GM18907 (cell line): ENCODE measurements at regions not wholly inside any gene's neighbourhood (a gene's known extent, or its start where the extent isn't known, plus 50 kb on each side); places are given as distances from the start of the nearest gene placed in this dataset.
"Not testable (repeated sequence)": the region's sequence is repeated elsewhere in the genome, so short reads cannot be mapped to it uniquely, and the experiment has no call there.

Source experiments
- ATAC-seq: cut with Tn5 transposase; IDR thresholded peaks from one replicate; pipeline ENCODE4 v1.9.1; 2021; ENCODE audit warnings: mild to moderate bottlenecking, moderate library complexity; ENCODE audit not compliant: unreplicated experiment

GRCh38 chr3:21979706-21980105 lies 228.7 kb upstream of the ZNF385D start:
- no peak for ATAC-seq

- no peak for ATAC-seq
These were observed 238.5 kb upstream of the ZNF385D start for GRCh38 chr3:21989341-21990042.

GRCh38 chr3:21991061-21991460 lies 240.1 kb upstream of the ZNF385D start:
- ATAC-seq, result no peak

GRCh38 chr3:21995079-21995607 lies 244.1 kb upstream of the ZNF385D start:
- ATAC-seq, result no peak

GRCh38 chr3:22007368-22007767 lies 256.4 kb upstream of the ZNF385D start:
- ATAC-seq, result no peak

GRCh38 chr3:22010997-22011396 lies 260.0 kb upstream of the ZNF385D start:
- no peak for ATAC-seq

- no peak for ATAC-seq
These were observed 261.5 kb upstream of the ZNF385D start for GRCh38 chr3:22012471-22012870.

GRCh38 chr3:22013641-22014040 lies 262.6 kb upstream of the ZNF385D start:
- no peak for ATAC-seq

GRCh38 chr3:22016197-22016596 lies 265.2 kb upstream of the ZNF385D start:
- no peak for ATAC-seq

GRCh38 chr3:22024638-22025037 lies 273.6 kb upstream of the ZNF385D start:
- ATAC-seq, result not testable (repeated sequence)

- ATAC-seq, result no peak
These were observed 278.5 kb upstream of the ZNF385D start for GRCh38 chr3:22029480-22029879.

GRCh38 chr3:22039161-22039560 lies 288.2 kb upstream of the ZNF385D start:
- ATAC-seq, result no peak

GRCh38 chr3:22040150-22040549 lies 289.1 kb upstream of the ZNF385D start:
- no peak for ATAC-seq

GRCh38 chr3:22045882-22046281 lies 294.9 kb upstream of the ZNF385D start:
- ATAC-seq, result no peak

GRCh38 chr3:22063500-22063899 lies 312.5 kb upstream of the ZNF385D start:
- ATAC-seq, result no peak

- ATAC-seq, result no peak
These were observed 317.6 kb upstream of the ZNF385D start for GRCh38 chr3:22068619-22069018.

- ATAC-seq, result no peak
These were observed 337.2 kb upstream of the ZNF385D start for GRCh38 chr3:22088204-22088603.

GRCh38 chr3:22089284-22089683 lies 338.3 kb upstream of the ZNF385D start:
- peak; percentile 96 for ATAC-seq

- no peak for ATAC-seq
These were observed 340.3 kb upstream of the ZNF385D start for GRCh38 chr3:22091329-22091728.

- ATAC-seq, result no peak
These were observed 347.0 kb upstream of the ZNF385D start for GRCh38 chr3:22098021-22098420.

- no peak for ATAC-seq
These were observed 350.3 kb upstream of the ZNF385D start for GRCh38 chr3:22101351-22101750.

GRCh38 chr3:22101811-22102210 lies 350.8 kb upstream of the ZNF385D start:
- no peak for ATAC-seq

GRCh38 chr3:22103423-22103822 lies 352.4 kb upstream of the ZNF385D start:
- no peak for ATAC-seq
